ENCODE measurements at regions not wholly inside any gene's neighbourhood (a gene's known extent, or its start where the extent isn't known, plus 50 kb on each side); places are given as distances from the start of the nearest gene placed in this dataset.

DNA sequence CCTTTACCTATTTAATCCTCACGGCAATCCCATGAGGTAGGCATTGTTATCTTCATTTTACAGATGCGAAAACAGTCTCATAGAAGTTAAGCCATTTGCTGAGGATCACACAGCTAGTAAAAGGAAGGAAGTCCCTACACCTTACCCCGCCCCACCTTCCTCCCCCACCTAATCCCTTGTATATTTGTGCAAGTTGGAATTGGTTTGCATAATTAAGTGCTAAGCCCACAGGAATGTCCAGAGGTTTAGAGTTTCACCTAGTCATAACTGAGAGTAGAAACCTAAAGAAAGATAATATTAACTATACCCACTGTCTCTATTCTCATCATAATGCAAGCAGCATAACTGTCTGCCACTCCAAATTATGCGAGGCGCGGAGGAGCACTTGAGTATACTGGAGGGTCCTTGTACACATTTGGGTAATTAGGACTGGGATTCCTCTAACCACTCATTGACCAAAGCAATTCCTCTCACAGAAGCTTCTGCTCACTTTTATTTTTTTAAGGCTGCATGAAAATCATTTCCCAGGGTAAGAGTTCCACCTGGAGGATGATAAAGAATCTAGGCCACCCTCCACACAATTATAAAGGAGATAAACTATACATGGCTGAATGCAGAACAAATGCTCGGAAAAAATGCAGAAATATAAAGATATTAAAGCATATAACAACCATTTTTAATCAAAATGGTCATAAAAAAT, 199.9 kb downstream of the FAM181B start:
- H3K27me3 Mint-ChIP-seq (ENCODE audit: low read depth, poor library complexity): no peaks in the 10 kb centered on the region
- no peak for DNase-seq
- no peaks in the 10 kb centered on the region for H3K4me1 Mint-ChIP-seq
- H3K4me3 Mint-ChIP-seq: no peak overlapping the region
- peaks cover 5% of the 10 kb centered on the region for H3K9me3 Mint-ChIP-seq
- H3K27ac Mint-ChIP-seq: no peak overlapping the region
- TF ChIP-seq, protein P1, sequence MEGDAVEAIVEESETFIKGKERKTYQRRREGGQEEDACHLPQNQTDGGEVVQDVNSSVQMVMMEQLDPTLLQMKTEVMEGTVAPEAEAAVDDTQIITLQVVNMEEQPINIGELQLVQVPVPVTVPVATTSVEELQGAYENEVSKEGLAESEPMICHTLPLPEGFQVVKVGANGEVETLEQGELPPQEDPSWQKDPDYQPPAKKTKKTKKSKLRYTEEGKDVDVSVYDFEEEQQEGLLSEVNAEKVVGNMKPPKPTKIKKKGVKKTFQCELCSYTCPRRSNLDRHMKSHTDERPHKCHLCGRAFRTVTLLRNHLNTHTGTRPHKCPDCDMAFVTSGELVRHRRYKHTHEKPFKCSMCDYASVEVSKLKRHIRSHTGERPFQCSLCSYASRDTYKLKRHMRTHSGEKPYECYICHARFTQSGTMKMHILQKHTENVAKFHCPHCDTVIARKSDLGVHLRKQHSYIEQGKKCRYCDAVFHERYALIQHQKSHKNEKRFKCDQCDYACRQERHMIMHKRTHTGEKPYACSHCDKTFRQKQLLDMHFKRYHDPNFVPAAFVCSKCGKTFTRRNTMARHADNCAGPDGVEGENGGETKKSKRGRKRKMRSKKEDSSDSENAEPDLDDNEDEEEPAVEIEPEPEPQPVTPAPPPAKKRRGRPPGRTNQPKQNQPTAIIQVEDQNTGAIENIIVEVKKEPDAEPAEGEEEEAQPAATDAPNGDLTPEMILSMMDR (IDR thresholded peaks at IDR 0.05): no peak
- no peaks in the 10 kb centered on the region for H3K36me3 Mint-ChIP-seq (ENCODE audit: low read depth)

DNA sequence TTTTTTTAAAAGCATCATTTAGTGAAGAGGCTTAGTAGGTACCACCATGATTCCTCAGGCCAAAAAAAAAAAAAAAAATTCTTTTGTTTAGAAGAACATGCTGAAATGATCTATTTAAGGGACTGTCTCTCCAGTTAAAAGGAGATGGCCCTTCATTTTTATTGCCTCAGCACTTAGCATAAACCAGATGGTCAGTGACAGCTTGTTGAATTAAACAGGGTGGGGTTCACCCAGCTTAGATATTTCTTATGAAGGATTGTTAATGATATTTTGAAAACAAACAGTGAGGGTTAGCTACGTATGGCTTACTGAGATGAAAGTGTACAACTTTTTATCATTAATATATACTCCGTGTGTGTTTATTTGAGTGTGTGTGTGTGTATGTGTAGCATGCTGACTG, 203.7 kb downstream of the FAM181B start:
- no peak overlapping the region for H3K27ac Mint-ChIP-seq
- no peak overlapping the region for H3K4me3 Mint-ChIP-seq
- no peaks in the 10 kb centered on the region for H3K36me3 Mint-ChIP-seq (ENCODE audit: low read depth)
- H3K27me3 Mint-ChIP-seq (ENCODE audit: low read depth, poor library complexity): no peaks in the 10 kb centered on the region
- DNase-seq: no peak
- TF ChIP-seq, protein P1 (IDR thresholded peaks at IDR 0.05): no peak
- peaks cover 5% of the 10 kb centered on the region for H3K9me3 Mint-ChIP-seq
- peaks cover 10% of the 10 kb centered on the region for H3K4me1 Mint-ChIP-seq

DNA sequence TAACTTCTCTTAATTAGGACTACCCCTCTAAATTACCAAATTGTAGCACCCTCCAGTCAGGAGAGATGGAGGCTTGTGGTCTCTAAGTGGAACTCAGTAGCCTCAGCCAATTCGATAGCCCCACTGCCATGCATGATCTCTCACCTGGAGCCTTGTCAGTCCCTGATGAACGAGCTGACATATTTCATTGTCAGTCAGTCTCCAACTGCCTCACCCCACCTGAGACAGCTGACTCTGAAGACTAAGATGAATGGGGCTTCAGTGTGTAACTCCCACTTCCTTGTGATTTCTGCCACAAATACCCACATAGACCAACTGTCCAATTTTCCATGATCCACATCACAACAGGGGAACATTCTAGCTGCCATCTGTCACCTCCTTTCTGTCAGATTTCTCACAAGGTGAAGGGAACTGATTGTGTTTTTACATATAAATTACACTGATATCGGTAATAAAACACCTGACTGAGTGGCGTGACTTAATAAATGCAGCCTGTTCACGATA, 206.5 kb downstream of the FAM181B start:
- Mint-ChIP-seq H3K4me3 (no peak overlapping the region), H3K27me3 (ENCODE audit: low read depth, poor library complexity) (no peaks in the 10 kb centered on the region), H3K4me1 (peaks cover 22% of the 10 kb centered on the region), H3K36me3 (ENCODE audit: low read depth) (no peaks in the 10 kb centered on the region), H3K27ac (no peak overlapping the region), H3K9me3 (peaks cover 5% of the 10 kb centered on the region)
- DNase-seq: peak; percentile 7
- TF ChIP-seq, protein P1 (IDR thresholded peaks at IDR 0.05): no peak

DNA sequence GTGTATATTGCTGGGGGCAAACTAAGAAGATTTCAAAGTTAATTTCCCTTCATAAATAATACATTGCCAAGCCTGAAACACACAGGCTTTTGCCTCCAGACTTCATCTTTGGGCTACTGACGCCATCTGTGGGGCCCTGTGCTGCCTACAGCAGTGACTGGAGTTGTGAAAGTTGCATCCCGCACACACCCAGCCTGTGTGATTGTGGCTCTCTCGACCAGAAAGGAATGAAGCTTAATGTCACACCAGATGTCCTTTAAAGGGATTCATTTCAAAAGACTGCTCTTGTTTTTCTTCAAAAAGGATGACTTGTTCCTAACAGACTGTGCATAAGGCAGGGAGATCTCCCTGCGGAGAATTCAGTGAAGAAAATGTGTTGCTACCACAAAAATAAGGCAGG, 210.5 kb downstream of the FAM181B start:
- peaks cover 31% of the 10 kb centered on the region for H3K4me1 Mint-ChIP-seq
- H3K27ac Mint-ChIP-seq: no peak overlapping the region
- no peak for DNase-seq
- H3K36me3 Mint-ChIP-seq (ENCODE audit: low read depth): peaks cover 6% of the 10 kb centered on the region
- peaks cover 22% of the 10 kb centered on the region for H3K9me3 Mint-ChIP-seq
- H3K27me3 Mint-ChIP-seq (ENCODE audit: low read depth, poor library complexity): no peaks in the 10 kb centered on the region
- TF ChIP-seq, protein P1 (IDR thresholded peaks at IDR 0.05): no peak
- H3K4me3 Mint-ChIP-seq: no peak overlapping the region

DNA sequence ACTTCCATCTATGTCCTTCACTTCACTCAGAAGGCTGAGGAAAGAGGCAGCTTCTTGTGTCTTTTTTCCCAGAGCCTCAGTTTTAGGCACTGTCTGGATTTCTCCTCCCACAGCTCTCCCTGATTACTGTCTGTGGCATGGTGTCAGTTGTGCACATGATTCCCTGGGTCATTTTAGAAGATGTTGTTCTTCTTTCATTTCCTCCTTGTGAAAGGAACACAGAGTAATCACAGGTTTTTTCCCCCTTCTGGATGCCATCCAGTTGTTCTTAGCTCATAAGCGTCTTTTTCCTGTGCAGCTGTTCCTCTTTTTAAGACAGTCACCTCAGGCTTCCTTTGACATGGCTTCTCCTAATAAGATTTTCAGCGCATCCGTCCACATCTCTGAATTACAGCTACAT, 212.2 kb downstream of the FAM181B start:
- H3K9me3 Mint-ChIP-seq: peaks cover 26% of the 10 kb centered on the region
- no peak overlapping the region for H3K27ac Mint-ChIP-seq
- H3K36me3 Mint-ChIP-seq (ENCODE audit: low read depth): peaks cover 6% of the 10 kb centered on the region
- no peak for DNase-seq
- TF ChIP-seq, protein P1 (IDR thresholded peaks at IDR 0.05): no peak
- peaks cover 21% of the 10 kb centered on the region for H3K4me1 Mint-ChIP-seq
- H3K27me3 Mint-ChIP-seq (ENCODE audit: low read depth, poor library complexity): no peaks in the 10 kb centered on the region
- H3K4me3 Mint-ChIP-seq: no peak overlapping the region

DNA sequence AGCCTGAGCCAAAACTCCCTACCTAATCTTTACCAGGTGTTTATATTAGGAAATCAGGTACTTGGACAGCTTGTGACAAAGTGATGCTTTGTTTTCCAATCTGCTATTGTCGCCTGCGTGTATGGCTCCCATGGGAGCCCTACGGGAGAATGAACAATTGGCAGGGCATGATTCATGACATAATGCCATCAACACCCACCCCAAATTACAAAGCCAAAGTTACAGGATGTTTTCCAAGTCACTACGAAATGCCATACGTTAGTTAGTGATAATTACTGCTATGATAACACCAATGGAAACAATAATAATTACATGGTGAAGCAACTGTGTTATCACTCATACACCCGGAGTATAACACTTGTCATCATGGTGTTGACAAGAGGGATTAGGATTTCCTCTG, 226.4 kb downstream of the FAM181B start:
- Mint-ChIP-seq H3K27ac (no peak overlapping the region), H3K9me3 (peaks cover 14% of the 10 kb centered on the region), H3K4me1 (peaks cover 22% of the 10 kb centered on the region), H3K36me3 (ENCODE audit: low read depth) (peaks cover under 1% of the 10 kb centered on the region), H3K4me3 (no peak overlapping the region), H3K27me3 (ENCODE audit: low read depth, poor library complexity) (no peaks in the 10 kb centered on the region)
- DNase-seq: no peak
- TF ChIP-seq, protein P1 (IDR thresholded peaks at IDR 0.05): no peak

Measured in nephron progenitor cell (in vitro differentiated cells).